ENCODE measurements at regions not wholly inside any gene's neighbourhood (a gene's known extent, or its start where the extent isn't known, plus 50 kb on each side); places are given as distances from the start of the nearest gene placed in this dataset.
"Not testable (repeated sequence)": the region's sequence is repeated elsewhere in the genome, so short reads cannot be mapped to it uniquely, and the experiment has no call there.

GRCh38 chr2:31799282-31799681 lies 211.5 kb downstream of the MEMO1 start:
- TF ChIP-seq POLR2A (IDR thresholded peaks at IDR 0.05): not testable (repeated sequence)
- TF ChIP-seq, protein P1, sequence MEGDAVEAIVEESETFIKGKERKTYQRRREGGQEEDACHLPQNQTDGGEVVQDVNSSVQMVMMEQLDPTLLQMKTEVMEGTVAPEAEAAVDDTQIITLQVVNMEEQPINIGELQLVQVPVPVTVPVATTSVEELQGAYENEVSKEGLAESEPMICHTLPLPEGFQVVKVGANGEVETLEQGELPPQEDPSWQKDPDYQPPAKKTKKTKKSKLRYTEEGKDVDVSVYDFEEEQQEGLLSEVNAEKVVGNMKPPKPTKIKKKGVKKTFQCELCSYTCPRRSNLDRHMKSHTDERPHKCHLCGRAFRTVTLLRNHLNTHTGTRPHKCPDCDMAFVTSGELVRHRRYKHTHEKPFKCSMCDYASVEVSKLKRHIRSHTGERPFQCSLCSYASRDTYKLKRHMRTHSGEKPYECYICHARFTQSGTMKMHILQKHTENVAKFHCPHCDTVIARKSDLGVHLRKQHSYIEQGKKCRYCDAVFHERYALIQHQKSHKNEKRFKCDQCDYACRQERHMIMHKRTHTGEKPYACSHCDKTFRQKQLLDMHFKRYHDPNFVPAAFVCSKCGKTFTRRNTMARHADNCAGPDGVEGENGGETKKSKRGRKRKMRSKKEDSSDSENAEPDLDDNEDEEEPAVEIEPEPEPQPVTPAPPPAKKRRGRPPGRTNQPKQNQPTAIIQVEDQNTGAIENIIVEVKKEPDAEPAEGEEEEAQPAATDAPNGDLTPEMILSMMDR (IDR thresholded peaks at IDR 0.05): not testable (repeated sequence)
